Right lobe of liver (tissue), 6 donors: ENCODE measurements at regions not wholly inside any gene's neighbourhood (a gene's known extent, or its start where the extent isn't known, plus 50 kb on each side); places are given as distances from the start of the nearest gene placed in this dataset.

ENCODE experiments used
- ATAC-seq, 4 donors: fragments of 200-7000 bp; cut with Tn5 transposase; one replicate each; pipeline ENCODE4 v1.9.1; 2020; ENCODE audit warnings: mild to moderate bottlenecking in 4 of 4, moderate library complexity in 4 of 4
- DNase-seq, 3 donors: peaks; one replicate each; pipeline ENCODE4 v3.0.0-alpha.2; 2020
- H3K27ac ChIP-seq, 3 donors: fragments of 200-600 bp; one replicate each; pipeline ENCODE4 v1.8.0; 2022
- H3K27me3 ChIP-seq, 2 donors: fragments of 200-600 bp; one replicate each; pipeline ENCODE4 v1.8.0; 2022
- H3K36me3 ChIP-seq, 4 donors: fragments of 200-600 bp; sonication (generic) in 1 of 4; one replicate each; pipeline versions ENCODE4 v1.5.1 to v1.8.0; 2017 to 2022; ENCODE audit warnings: control low read depth in 1 of 4
- H3K4me1 ChIP-seq, 4 donors: fragments of 200-600 bp; sonication (generic) in 1 of 4; one replicate each; pipeline versions ENCODE4 v1.5.1 to v1.8.0; 2017 to 2022; ENCODE audit warnings: control low read depth in 1 of 4
- H3K4me3 ChIP-seq, 3 donors: fragments of 200-600 bp; one replicate each; pipeline ENCODE4 v1.8.0; 2022
- H3K9me3 ChIP-seq, 4 donors: fragments of 200-600 bp; sonication (generic) in 1 of 4; one replicate each; pipeline versions ENCODE4 v1.5.1 to v1.8.0; 2017 to 2022; ENCODE audit warnings: control low read depth in 1 of 4
- CTCF ChIP-seq, 4 donors: fragments of 200-600 bp in 3 of 4; fragments of 450-650 bp in 1 of 4; IDR thresholded peaks; one replicate each; pipeline versions ENCODE4 v1.5.1 to v1.8.0; 2016 to 2022; ENCODE audit warnings: antibody characterized with exemption in 4 of 4, mild to moderate bottlenecking in 2 of 4
- POLR2A ChIP-seq: fragments of 450-650 bp; IDR thresholded peaks from one replicate; pipeline ENCODE4 v1.6.1; 2017; ENCODE audit warnings: antibody characterized with exemption, mild to moderate bottlenecking
- WGBS: methylation state at CpG from one replicate; pipeline ENCODE4 v1.1.6; 2018; ENCODE audit warnings: low coverage, low lambda C conversion rate; ENCODE audit not compliant: insufficient coverage; ENCODE audit errors: missing lambda C conversion rate; 5-methylcytosine and 5-hydroxymethylcytosine counted together
- intact Hi-C, 2 donors: fragments of 100-400 bp; cut with DNase I; formaldehyde crosslinking; loops; one replicate each; pipeline versions ENCODE4 v1.11.2 to v1.14.1; 2022
- donor health status: DM: no; HTN: yes; CAD: no.
- donor health status: DM: no; HTN: no; CAD: no.
- donor health status: DM: no; HTN: no; CAD: no.
- donor health status: DM: no; HTN: yes; CAD: no.
- donor health status: DM: no; HTN: yes; CAD: no.

DNA sequence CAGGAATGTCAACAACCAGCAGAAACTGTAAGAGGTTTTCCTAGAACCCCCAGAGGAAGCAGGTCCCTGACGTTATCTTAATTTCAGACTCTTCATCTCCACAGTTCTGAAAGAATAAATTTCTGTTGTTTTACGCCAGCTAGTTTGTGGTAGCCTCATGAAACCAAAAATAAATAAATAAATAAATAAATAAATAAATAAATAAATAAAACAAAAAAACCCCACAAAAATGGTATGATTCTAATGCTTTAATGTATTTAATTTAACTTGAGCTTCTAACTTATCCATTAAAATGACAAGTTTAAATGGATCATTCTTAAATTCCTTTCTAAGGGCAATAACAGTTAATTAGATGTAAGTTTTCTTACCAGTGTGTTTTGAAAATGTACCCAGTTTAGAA is 293.8 kb upstream of the ADAMTS5 start:
- TF ChIP-seq POLR2A (no peak), CTCF (IDR thresholded peaks at IDR 0.05) (no peak)
- intact Hi-C loops, result no loop called here
- Histone ChIP-seq H3K9me3 (no peaks in the 10 kb centered on the region), H3K4me1 (no peaks in the 10 kb centered on the region), H3K36me3 (no peaks in the 10 kb centered on the region), H3K4me3 (no peak overlapping the region), H3K27ac (no peak overlapping the region), H3K27me3 (no peaks in the 10 kb centered on the region)
- 69% methylated on average over 2 of the region's 2 CpGs for WGBS
- ATAC-seq (no peak), DNase-seq (no peak)

DNA sequence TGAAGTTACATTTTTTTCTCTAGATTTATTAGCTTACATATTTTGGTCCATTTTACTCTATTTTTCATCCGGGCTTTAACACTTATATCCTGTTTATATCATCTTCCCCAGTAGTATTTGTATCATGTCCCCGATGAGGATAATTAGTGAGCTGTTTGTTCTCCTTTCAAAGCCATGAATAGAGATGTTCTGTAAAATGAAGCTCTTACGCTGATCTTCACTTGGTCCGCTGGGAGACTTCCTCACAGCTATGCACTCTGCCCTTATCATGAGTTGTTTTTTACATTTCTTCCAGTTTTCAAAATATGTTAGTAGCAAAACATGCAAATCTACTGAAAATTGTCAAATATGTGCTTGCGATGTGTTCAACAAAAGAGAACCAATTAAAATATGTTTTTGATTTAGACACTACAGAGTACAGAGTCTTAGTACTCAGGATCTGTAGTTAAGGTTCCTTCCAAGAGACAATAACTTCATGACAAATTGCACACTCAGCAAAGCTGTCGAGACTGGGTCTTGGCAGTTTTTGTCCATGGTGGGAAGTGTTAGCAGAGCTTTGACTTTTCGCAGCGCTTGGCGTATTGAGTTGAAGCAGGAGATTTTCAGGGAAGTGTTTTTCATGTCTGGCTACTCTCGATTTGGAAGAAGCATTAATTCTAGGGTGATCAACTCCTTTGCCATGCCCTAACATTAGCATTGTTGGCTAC is 292.0 kb upstream of the ADAMTS5 start:
- no peak overlapping the region for H3K27ac ChIP-seq
- DNase-seq, result no peak
- no peaks in the 10 kb centered on the region for H3K9me3 ChIP-seq
- no peak overlapping the region for H3K4me3 ChIP-seq
- intact Hi-C loops, result no loop called here
- no peaks in the 10 kb centered on the region for H3K4me1 ChIP-seq
- TF ChIP-seq POLR2A, result no peak
- no peaks in the 10 kb centered on the region for H3K36me3 ChIP-seq
- WGBS, result 59% methylated on average over 10 of the region's 10 CpGs
- no peak for ATAC-seq
- H3K27me3 ChIP-seq, result no peaks in the 10 kb centered on the region

- no peak for DNase-seq
- Histone ChIP-seq H3K36me3 (no peaks in the 10 kb centered on the region), H3K4me1 (no peaks in the 10 kb centered on the region), H3K9me3 (no peaks in the 10 kb centered on the region), H3K27me3 (no peaks in the 10 kb centered on the region), H3K27ac (no peak overlapping the region), H3K4me3 (no peak overlapping the region)
- ATAC-seq, result no peak
- no peak for TF ChIP-seq CTCF (IDR thresholded peaks at IDR 0.05)
- TF ChIP-seq POLR2A, result no peak
- 33% methylated on average over 3 of the region's 3 CpGs for WGBS
- intact Hi-C loops, result no loop called here
Measured at GRCh38 chr21:27257908-27258556, 291.1 kb upstream of the ADAMTS5 start.

DNA sequence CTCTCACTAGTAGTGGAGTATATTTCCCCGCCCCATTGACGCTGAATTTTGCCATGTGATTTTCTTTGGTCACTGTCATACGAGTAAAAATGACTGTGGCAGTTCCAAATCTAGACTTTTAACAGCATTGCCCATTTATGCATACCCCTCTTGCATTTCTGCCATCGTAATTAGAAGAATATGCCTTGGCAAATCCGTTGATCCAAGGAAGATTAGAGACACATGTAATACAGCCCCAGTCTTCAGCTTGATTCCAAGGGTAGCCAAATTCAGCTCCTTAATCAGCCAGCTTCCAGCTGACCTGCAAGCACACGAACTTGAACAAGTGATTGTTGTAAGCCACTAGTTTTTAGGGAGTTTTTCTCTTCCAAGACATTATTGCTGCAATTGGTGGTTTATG is 290.3 kb upstream of the ADAMTS5 start:
- H3K4me1 ChIP-seq, result no peaks in the 10 kb centered on the region
- no peaks in the 10 kb centered on the region for H3K9me3 ChIP-seq
- H3K4me3 ChIP-seq, result no peak overlapping the region
- no peak for TF ChIP-seq CTCF (IDR thresholded peaks at IDR 0.05)
- TF ChIP-seq POLR2A, result no peak
- ATAC-seq (no peak), DNase-seq (no peak)
- H3K27ac ChIP-seq, result no peak overlapping the region
- intact Hi-C loops, result no loop called here
- 44% methylated on average over 6 of the region's 6 CpGs for WGBS
- H3K27me3 ChIP-seq, result no peaks in the 10 kb centered on the region
- no peaks in the 10 kb centered on the region for H3K36me3 ChIP-seq

DNA sequence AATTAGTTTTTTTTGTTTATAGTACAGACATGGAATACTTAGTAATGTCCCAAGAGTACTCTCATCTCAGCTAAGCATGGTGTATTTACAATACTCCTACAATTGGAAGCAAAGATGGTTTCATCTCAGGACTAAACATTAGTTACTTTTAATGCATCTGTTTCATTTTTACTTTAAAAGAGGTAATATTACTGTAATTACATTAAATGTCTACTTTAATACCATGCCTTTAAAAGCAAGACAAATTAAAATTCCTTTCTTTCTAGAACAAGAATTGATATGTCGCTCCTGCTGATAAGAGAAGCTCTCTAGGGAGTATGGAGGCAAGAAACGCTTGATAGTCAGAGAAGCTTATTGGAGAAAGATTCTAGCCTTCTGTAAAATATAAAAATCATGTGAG is 284.9 kb upstream of the ADAMTS5 start:
- no peaks in the 10 kb centered on the region for H3K36me3 ChIP-seq
- H3K27me3 ChIP-seq, result no peaks in the 10 kb centered on the region
- TF ChIP-seq POLR2A (no peak), CTCF (IDR thresholded peaks at IDR 0.05) (no peak)
- 67% methylated on average over 2 of the region's 2 CpGs for WGBS
- H3K9me3 ChIP-seq, result no peaks in the 10 kb centered on the region
- intact Hi-C loops, result no loop called here
- DNase-seq (no peak), ATAC-seq (no peak)
- no peak overlapping the region for H3K4me3 ChIP-seq
- no peak overlapping the region for H3K27ac ChIP-seq
- H3K4me1 ChIP-seq, result no peaks in the 10 kb centered on the region
